Right atrium auricular region (tissue), 2 donors: ENCODE measurements at regions not wholly inside any gene's neighbourhood (a gene's known extent, or its start where the extent isn't known, plus 50 kb on each side); places are given as distances from the start of the nearest gene placed in this dataset.

ENCODE experiments used
- DNase-seq: peaks from one replicate; pipeline ENCODE4 v3.0.0-alpha.2; 2019; ENCODE audit warnings: low spot score
- H3K27ac ChIP-seq, 2 donors: fragments of 200-600 bp; sonication (generic); 1 replicate in 1 of 2; 2 replicates in 1 of 2; pipeline ENCODE4 v1.5.1; 2016 to 2019
- H3K27me3 ChIP-seq, 2 donors: fragments of 200-600 bp; sonication (generic); one replicate each; pipeline versions ENCODE4 v1.5.1 to v1.6.0; 2017 to 2019
- H3K36me3 ChIP-seq: fragments of 200-600 bp; sonication (generic); one replicate; pipeline ENCODE4 v1.5.1; 2016
- H3K4me1 ChIP-seq, 2 donors: fragments of 200-600 bp; sonication (generic); one replicate each; pipeline versions ENCODE4 v1.5.1 to v1.6.0; 2017 to 2019
- H3K4me3 ChIP-seq, 2 donors: fragments of 200-600 bp; sonication (generic); 1 replicate in 1 of 2; 2 replicates in 1 of 2; pipeline ENCODE4 v1.5.1; 2017 to 2019; ENCODE audit warnings: mild to moderate bottlenecking in 1 of 2, moderate library complexity in 1 of 2
- H3K9me3 ChIP-seq, 2 donors: fragments of 200-600 bp; sonication (generic); one replicate each; pipeline ENCODE4 v1.5.1; 2019
- TF ChIP-seq, protein P1 (sequence below), 2 donors: fragments of 200-600 bp; sonication (generic); IDR thresholded peaks; one replicate each; pipeline ENCODE4 v1.5.1; 2019; ENCODE audit warnings: antibody characterized with exemption in 2 of 2

DNA sequence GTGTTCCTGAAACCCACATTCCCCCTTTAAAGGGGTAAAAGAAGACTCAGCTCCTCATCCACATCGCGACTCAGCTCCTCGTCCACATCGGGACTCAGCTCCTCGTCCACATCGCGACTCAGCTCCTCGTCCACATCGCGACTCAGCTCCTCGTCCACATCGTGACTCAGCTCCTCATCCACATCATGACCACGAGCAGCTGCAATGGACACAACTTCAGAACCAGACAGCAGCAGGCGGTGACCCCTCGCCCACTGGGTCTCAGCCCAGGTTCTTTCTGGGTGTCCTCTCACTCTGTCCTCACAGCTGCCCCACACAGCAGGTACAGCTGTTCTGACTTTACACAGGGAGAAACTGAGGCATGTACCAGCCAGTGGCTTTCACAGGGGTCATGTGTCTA lies 163.5 kb upstream of the SALL3 start:
- H3K36me3 ChIP-seq, result no peaks in the 10 kb centered on the region
- H3K27ac ChIP-seq, result no peak overlapping the region
- TF ChIP-seq, protein P1, sequence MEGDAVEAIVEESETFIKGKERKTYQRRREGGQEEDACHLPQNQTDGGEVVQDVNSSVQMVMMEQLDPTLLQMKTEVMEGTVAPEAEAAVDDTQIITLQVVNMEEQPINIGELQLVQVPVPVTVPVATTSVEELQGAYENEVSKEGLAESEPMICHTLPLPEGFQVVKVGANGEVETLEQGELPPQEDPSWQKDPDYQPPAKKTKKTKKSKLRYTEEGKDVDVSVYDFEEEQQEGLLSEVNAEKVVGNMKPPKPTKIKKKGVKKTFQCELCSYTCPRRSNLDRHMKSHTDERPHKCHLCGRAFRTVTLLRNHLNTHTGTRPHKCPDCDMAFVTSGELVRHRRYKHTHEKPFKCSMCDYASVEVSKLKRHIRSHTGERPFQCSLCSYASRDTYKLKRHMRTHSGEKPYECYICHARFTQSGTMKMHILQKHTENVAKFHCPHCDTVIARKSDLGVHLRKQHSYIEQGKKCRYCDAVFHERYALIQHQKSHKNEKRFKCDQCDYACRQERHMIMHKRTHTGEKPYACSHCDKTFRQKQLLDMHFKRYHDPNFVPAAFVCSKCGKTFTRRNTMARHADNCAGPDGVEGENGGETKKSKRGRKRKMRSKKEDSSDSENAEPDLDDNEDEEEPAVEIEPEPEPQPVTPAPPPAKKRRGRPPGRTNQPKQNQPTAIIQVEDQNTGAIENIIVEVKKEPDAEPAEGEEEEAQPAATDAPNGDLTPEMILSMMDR (IDR thresholded peaks at IDR 0.05), result no peak
- no peaks in the 10 kb centered on the region for H3K27me3 ChIP-seq
- no peaks in the 10 kb centered on the region for H3K9me3 ChIP-seq
- H3K4me1 ChIP-seq, result no peaks in the 10 kb centered on the region
- H3K4me3 ChIP-seq, result no peak overlapping the region
- no peak for DNase-seq

DNA sequence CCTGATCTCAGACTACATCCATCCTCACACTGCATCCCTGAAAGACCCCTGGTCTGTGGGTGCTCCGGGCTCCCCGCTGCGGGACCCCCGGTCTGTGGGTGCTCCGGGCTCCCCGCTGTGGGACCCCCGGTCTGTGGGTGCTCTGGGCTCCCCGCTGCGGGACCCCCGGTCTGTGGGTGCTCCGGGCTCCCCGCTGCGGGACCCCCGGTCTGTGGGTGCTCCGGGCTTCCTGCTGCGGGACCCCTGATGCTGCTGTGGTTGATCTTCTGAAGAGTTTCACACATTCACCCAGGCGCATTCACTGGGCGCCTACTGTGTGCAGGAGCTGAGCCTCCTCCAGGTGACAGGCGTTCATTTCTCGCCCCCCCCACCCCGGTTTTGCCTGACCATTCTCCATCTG lies 162.7 kb upstream of the SALL3 start:
- H3K27me3 ChIP-seq, result no peaks in the 10 kb centered on the region
- TF ChIP-seq, protein P1 (IDR thresholded peaks at IDR 0.05), result no peak
- DNase-seq, result no peak

DNA sequence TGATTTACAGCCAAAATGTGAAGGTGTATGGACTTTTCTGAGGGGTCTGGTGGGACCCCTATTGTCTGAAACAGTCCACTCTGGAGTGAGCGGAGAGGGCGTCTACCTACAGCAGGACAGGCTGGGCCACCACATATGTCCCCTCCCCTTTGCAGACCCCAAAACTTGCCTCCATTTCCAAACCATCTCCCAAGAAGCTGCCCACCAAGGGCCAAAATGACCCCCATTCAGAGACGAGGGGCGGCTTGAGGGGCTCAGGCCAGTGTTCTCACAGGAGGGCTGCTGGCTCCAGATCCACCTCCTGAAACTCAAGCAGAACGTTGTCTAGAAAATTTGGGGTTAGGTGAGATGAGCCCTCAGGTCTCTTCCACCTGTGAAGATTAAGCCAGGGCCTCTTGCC lies 161.1 kb upstream of the SALL3 start:
- Histone ChIP-seq H3K4me3 (no peak overlapping the region), H3K27me3 (no peaks in the 10 kb centered on the region), H3K9me3 (no peaks in the 10 kb centered on the region), H3K36me3 (no peaks in the 10 kb centered on the region), H3K4me1 (no peaks in the 10 kb centered on the region), H3K27ac (no peak overlapping the region)
- DNase-seq, result no peak
- TF ChIP-seq, protein P1 (IDR thresholded peaks at IDR 0.05), result no peak

More for the DNA sequence above, 162.7 kb upstream of the SALL3 start:
- Histone ChIP-seq H3K27ac (no peak overlapping the region), H3K36me3 (no peaks in the 10 kb centered on the region), H3K4me1 (no peaks in the 10 kb centered on the region), H3K4me3 (no peak overlapping the region), H3K9me3 (no peaks in the 10 kb centered on the region)

DNA sequence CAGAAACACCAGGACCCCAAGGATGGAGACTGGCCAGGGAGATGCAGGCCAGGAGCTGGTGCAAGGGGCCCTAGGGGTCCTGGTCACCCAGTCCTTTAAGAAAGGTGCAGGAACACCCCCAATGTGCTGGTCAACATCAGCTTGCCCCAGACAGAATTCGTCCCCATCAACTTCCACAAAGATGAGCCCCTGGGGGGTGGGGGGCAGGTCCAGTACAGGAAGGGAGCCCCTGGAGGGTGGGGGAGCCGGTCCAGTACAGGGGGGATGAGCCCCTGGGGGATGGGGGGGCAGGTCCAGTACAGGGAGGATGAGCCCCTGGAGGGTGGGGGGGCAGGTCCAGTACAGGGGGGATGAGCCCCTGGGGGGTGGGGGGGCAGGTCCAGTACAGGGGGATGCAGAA lies 160.7 kb upstream of the SALL3 start:
- TF ChIP-seq, protein P1 (IDR thresholded peaks at IDR 0.05), result no peak
- no peak overlapping the region for H3K27ac ChIP-seq
- no peak for DNase-seq
- no peaks in the 10 kb centered on the region for H3K36me3 ChIP-seq
- H3K4me3 ChIP-seq, result no peak overlapping the region
- no peaks in the 10 kb centered on the region for H3K27me3 ChIP-seq
- H3K9me3 ChIP-seq, result no peaks in the 10 kb centered on the region
- no peaks in the 10 kb centered on the region for H3K4me1 ChIP-seq

DNA sequence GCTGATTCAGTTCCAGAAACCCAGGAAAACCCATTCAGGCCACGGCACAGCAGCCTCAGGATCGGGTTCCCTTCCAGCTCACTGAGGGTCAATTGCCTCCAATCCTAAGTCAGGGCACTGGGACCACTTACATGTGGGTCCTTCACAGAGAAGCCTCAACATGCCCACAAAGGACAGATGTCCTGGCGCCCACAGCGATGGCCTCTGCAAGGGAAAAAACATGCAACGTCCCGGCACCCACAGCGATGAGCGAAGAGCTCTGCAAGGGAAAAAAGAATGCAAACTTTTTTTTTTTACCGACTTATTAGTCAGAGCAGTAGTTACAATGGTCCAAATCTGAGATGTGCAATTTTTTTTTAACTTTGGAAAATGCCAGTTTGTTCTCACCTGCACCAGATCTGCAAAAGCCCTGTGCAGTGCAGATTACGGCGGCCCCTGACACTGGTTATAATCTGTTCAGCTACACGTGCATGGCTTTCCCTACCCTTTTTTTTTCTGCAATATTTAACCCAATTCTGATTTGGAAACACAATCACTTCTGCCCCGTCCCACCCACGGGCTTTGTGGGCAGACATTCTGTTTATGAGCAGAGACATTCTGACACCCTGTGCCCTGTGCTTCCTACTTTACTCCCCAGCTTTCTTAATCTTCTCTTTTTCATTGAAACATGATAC lies 159.3 kb upstream of the SALL3 start:
- TF ChIP-seq, protein P1 (IDR thresholded peaks at IDR 0.05), result no peak
- DNase-seq, result no peak
- Histone ChIP-seq H3K27ac (no peak overlapping the region), H3K4me3 (no peak overlapping the region), H3K36me3 (no peaks in the 10 kb centered on the region), H3K27me3 (no peaks in the 10 kb centered on the region), H3K9me3 (no peaks in the 10 kb centered on the region), H3K4me1 (no peaks in the 10 kb centered on the region)

DNA sequence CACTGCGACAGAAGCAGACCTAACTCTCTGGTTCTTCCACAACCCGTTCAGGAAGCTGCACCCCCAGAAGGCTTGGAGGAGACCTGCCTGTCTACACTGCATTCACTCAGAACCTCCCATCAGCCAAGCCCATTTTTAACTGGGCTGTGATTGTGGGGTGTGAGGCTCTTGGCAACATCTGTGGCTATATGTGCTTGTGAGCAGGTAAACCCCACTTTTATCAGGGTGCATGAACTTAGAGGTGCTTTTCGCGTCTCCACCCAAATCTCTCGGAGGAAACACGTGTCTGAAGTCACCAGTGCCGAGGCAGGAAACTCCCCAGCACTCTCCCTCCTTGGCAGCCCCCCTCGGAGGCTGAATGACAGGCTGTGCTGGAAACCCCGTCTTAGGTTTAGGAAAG lies 158.2 kb upstream of the SALL3 start:
- no peaks in the 10 kb centered on the region for H3K4me1 ChIP-seq
- H3K27me3 ChIP-seq, result no peaks in the 10 kb centered on the region
- no peaks in the 10 kb centered on the region for H3K36me3 ChIP-seq
- no peak overlapping the region for H3K27ac ChIP-seq
- H3K4me3 ChIP-seq, result no peak overlapping the region
- DNase-seq, result no peak
- H3K9me3 ChIP-seq, result no peaks in the 10 kb centered on the region
- TF ChIP-seq, protein P1 (IDR thresholded peaks at IDR 0.05), result no peak
